ENCODE measurements at regions not wholly inside any gene's neighbourhood (a gene's known extent, or its start where the extent isn't known, plus 50 kb on each side); places are given as distances from the start of the nearest gene placed in this dataset.

GRCh38 chr22:48076008-48076407 is 1313.6 kb downstream of the TBC1D22A start:
- no peak overlapping the region for H3K4me3 ChIP-seq
- intact Hi-C loops (cut with DNase I), result no loop called here
- DNase-seq (no peak), ATAC-seq (no peak)
- no peaks in the 10 kb centered on the region for H3K9me3 ChIP-seq
- H3K4me1 ChIP-seq, result no peaks in the 10 kb centered on the region
- H3K27me3 ChIP-seq, result no peaks in the 10 kb centered on the region
- no peak overlapping the region for H3K27ac ChIP-seq
- H3K36me3 ChIP-seq, result no peaks in the 10 kb centered on the region
- no peak for TF ChIP-seq CTCF (IDR thresholded peaks at IDR 0.05)

- Histone ChIP-seq H3K27me3 (no peaks in the 10 kb centered on the region), H3K9me3 (no peaks in the 10 kb centered on the region), H3K4me1 (no peaks in the 10 kb centered on the region), H3K27ac (no peak overlapping the region), H3K4me3 (no peak overlapping the region), H3K36me3 (no peaks in the 10 kb centered on the region)
- no peak for DNase-seq
- no peak for ATAC-seq
- TF ChIP-seq CTCF (IDR thresholded peaks at IDR 0.05), result no peak
- intact Hi-C loops (cut with DNase I), result no loop called here
These were observed 1313.2 kb downstream of the TBC1D22A start for GRCh38 chr22:48075604-48076003.

GRCh38 chr22:48072777-48073176 is 1310.3 kb downstream of the TBC1D22A start:
- intact Hi-C loops (cut with DNase I), result no loop called here
- no peak for ATAC-seq
- no peaks in the 10 kb centered on the region for H3K27me3 ChIP-seq

GRCh38 chr22:48071828-48072227 is 1309.4 kb downstream of the TBC1D22A start:
- no peak overlapping the region for H3K4me3 ChIP-seq
- no peak for DNase-seq
- no peaks in the 10 kb centered on the region for H3K27me3 ChIP-seq
- TF ChIP-seq CTCF (IDR thresholded peaks at IDR 0.05), result no peak
- H3K36me3 ChIP-seq, result no peaks in the 10 kb centered on the region
- no peak for ATAC-seq
- H3K27ac ChIP-seq, result no peak overlapping the region
- H3K9me3 ChIP-seq, result peaks cover 0 to 4% of the 10 kb centered on the region in 2 donors
- no peaks in the 10 kb centered on the region for H3K4me1 ChIP-seq
- intact Hi-C loops (cut with DNase I), result no loop called here

More at GRCh38 chr22:48072777-48073176, 1310.3 kb downstream of the TBC1D22A start:
- no peaks in the 10 kb centered on the region for H3K36me3 ChIP-seq
- DNase-seq, result no peak
- no peaks in the 10 kb centered on the region for H3K4me1 ChIP-seq
- peaks cover 0 to 4% of the 10 kb centered on the region in 2 donors for H3K9me3 ChIP-seq
- no peak overlapping the region for H3K4me3 ChIP-seq
- TF ChIP-seq CTCF (IDR thresholded peaks at IDR 0.05), result no peak
- no peak overlapping the region for H3K27ac ChIP-seq

GRCh38 chr22:48071305-48071704 is 1308.9 kb downstream of the TBC1D22A start:
- peaks cover 0 to 4% of the 10 kb centered on the region in 2 donors for H3K9me3 ChIP-seq
- intact Hi-C loops (cut with DNase I), result no loop called here

More at GRCh38 chr22:48071305-48071704, 1308.9 kb downstream of the TBC1D22A start:
- no peak for TF ChIP-seq CTCF (IDR thresholded peaks at IDR 0.05)
- H3K27me3 ChIP-seq, result no peaks in the 10 kb centered on the region
- H3K4me3 ChIP-seq, result no peak overlapping the region
- DNase-seq, result no peak
- ATAC-seq, result no peak
- H3K27ac ChIP-seq, result no peak overlapping the region
- no peaks in the 10 kb centered on the region for H3K4me1 ChIP-seq
- H3K36me3 ChIP-seq, result no peaks in the 10 kb centered on the region

Data from left lung (tissue), 4 donors.